HCT116 (cell line): ENCODE measurements at regions not wholly inside any gene's neighbourhood (a gene's known extent, or its start where the extent isn't known, plus 50 kb on each side); places are given as distances from the start of the nearest gene placed in this dataset.

Experiments used
- ATAC-seq: fragments of 200-7000 bp; cut with Tn5 transposase; 2 replicates; pipeline ENCODE4 v1.9.1; 2020; ENCODE audit warnings: mild to moderate bottlenecking, moderate library complexity
- BruUV-seq: library from RNA; stranded (reverse); fragments of 400-500 nt; replicated peaks from 2 replicates; lab custom pipeline; 2021; lab: Mats Ljungman, UMichigan
- CTCF ChIA-PET: fragments of 300-600 bp; sonication (Branson Sonifier 250); formaldehyde crosslinking; loops from one replicate; lab custom pipeline; 2021; ENCODE audit warnings: antibody characterized with exemption; lab: Charles Lee
- POLR2A ChIA-PET: fragments of 300-600, 350-600 bp; sonication (Branson Sonifier 250); formaldehyde crosslinking; loops from one replicate; lab custom pipeline; 2021; ENCODE audit warnings: antibody characterized with exemption; lab: Charles Lee
- RAD21 ChIA-PET, 2 experiments: fragments of 300-600 bp; sonication (Branson Sonifier 250); formaldehyde crosslinking; loops; one replicate each; lab custom pipeline; 2023; ENCODE audit warnings: low total read pairs in 2 of 2; ENCODE audit not compliant: uncharacterized antibody in 2 of 2, unreplicated experiment in 2 of 2, low non-redundant PET in 1 of 2; lab: Charles Lee
- DNase-seq: peaks from one replicate; pipeline ENCODE4 v3.0.0-alpha.2; 2010; ENCODE audit warnings: low read depth, low spot score
- H2AFZ ChIP-seq: fragments of 200-600 bp; shearing (Covaris generic), sonication (generic); 2 replicates; pipeline ENCODE4 v1.6.1; 2017; ENCODE audit warnings: low read depth, mixed run types, mixed read lengths, antibody characterized with exemption, low read length; ENCODE audit not compliant: poor library complexity, severe bottlenecking
- H3K27ac ChIP-seq: 2 replicates; pipeline ENCODE4 v1.5.1; 2012; ENCODE audit warnings: low read depth, low read length
- H3K27me3 ChIP-seq: fragments of 200-600 bp; sonication (generic); 2 replicates; pipeline ENCODE4 v1.6.1; 2016; ENCODE audit warnings: mixed run types, low read length, mixed read lengths; ENCODE audit not compliant: insufficient read depth
- H3K36me3 ChIP-seq, 2 experiments: fragments of 200-500 bp in 1 of 2; fragments of 200-600 bp in 1 of 2; sonication (Bioruptor generic) in 1 of 2; sonication (generic) in 1 of 2; 2 replicates each; pipeline versions ENCODE4 v1.5.1 to v1.6.1; 2014 to 2016; ENCODE audit warnings: low read length in 2 of 2, inconsistent platforms in 1 of 2, mixed read lengths in 1 of 2, mixed run types in 1 of 2; ENCODE audit not compliant: insufficient read depth in 2 of 2, control insufficient read depth in 1 of 2
- H3K4me1 ChIP-seq, 2 experiments: fragments of 200-600 bp in 1 of 2; sonication (generic) in 1 of 2; 2 replicates each; pipeline versions ENCODE4 v1.5.1 to v1.6.1; 2012 to 2017; ENCODE audit warnings: low read length in 2 of 2, inconsistent platforms in 1 of 2, mild to moderate bottlenecking in 1 of 2, mixed read lengths in 1 of 2, mixed run types in 1 of 2, moderate library complexity in 1 of 2; ENCODE audit not compliant: insufficient read depth in 2 of 2, control insufficient read depth in 1 of 2
- H3K4me2 ChIP-seq: fragments of 200-600 bp; sonication (generic); 2 replicates; pipeline ENCODE4 v1.6.1; 2017; ENCODE audit warnings: mixed run types, low read length, mixed read lengths
- H3K4me3 ChIP-seq, 2 experiments: fragments of 200-600 bp in 1 of 2; sonication (generic) in 1 of 2; replicated peaks in 1 of 2; 2 replicates each; pipeline ENCODE4 v1.5.1; 2011 to 2016; ENCODE audit warnings: low read length in 2 of 2, control low read depth in 1 of 2, low read depth in 1 of 2, mild to moderate bottlenecking in 1 of 2, mixed read lengths in 1 of 2, mixed run types in 1 of 2
- H3K79me2 ChIP-seq: fragments of 200-600 bp; sonication (generic); 2 replicates; pipeline ENCODE4 v1.6.1; 2017; ENCODE audit warnings: mild to moderate bottlenecking, mixed run types, low read length, moderate library complexity, mixed read lengths; ENCODE audit not compliant: insufficient read depth
- H3K9ac ChIP-seq: fragments of 200-600 bp; sonication (generic); 2 replicates; pipeline ENCODE4 v1.6.1; 2016; ENCODE audit warnings: low read length, mixed read lengths
- H3K9me2 ChIP-seq: fragments of 200-600 bp; sonication (generic), shearing (Covaris generic); 2 replicates; pipeline ENCODE4 v1.6.1; 2017; ENCODE audit warnings: mixed run types, mild to moderate bottlenecking, moderate library complexity; ENCODE audit not compliant: insufficient read depth
- H3K9me3 ChIP-seq, 2 experiments: fragments of 200-500 bp in 1 of 2; fragments of 200-600 bp in 1 of 2; sonication (Bioruptor generic) in 1 of 2; sonication (generic) in 1 of 2; 2 replicates each; pipeline ENCODE4 v1.6.1; 2014 to 2017; ENCODE audit warnings: low read length in 2 of 2, mixed read lengths in 2 of 2, inconsistent platforms in 1 of 2, low read depth in 1 of 2, mild to moderate bottlenecking in 1 of 2, mixed run types in 1 of 2, moderate library complexity in 1 of 2; ENCODE audit not compliant: control insufficient read depth in 1 of 2, insufficient read depth in 1 of 2
- H4K20me1 ChIP-seq: fragments of 200-600 bp; sonication (generic), shearing (Covaris generic); 2 replicates; pipeline ENCODE4 v1.6.1; 2017; ENCODE audit warnings: mixed run types, mild to moderate bottlenecking, moderate library complexity; ENCODE audit not compliant: insufficient read depth
- ATF3 ChIP-seq: IDR thresholded peaks from 2 replicates; pipeline ENCODE4 v1.6.1; 2012
- CBX3 ChIP-seq: IDR thresholded peaks from 2 replicates; pipeline ENCODE4 v1.6.1; 2012; ENCODE audit warnings: low read depth
- CEBPB ChIP-seq: IDR thresholded peaks from 2 replicates; pipeline ENCODE4 v1.6.1; 2012; ENCODE audit warnings: low read depth
- CTCF ChIP-seq, 3 experiments: fragments of 200-600 bp in 1 of 3; sonication (generic) in 1 of 3; IDR thresholded peaks in 2 of 3; conservative IDR thresholded peaks in 1 of 3; 2 replicates each; pipeline ENCODE4 v1.5.1; 2012 to 2017; ENCODE audit warnings: low read depth in 2 of 3, low read length in 2 of 3, antibody characterized with exemption in 1 of 3, borderline replicate concordance in 1 of 3, control low read depth in 1 of 3, mild to moderate bottlenecking in 1 of 3, mixed read lengths in 1 of 3, mixed run types in 1 of 3, moderate library complexity in 1 of 3; ENCODE audit not compliant: insufficient read depth in 1 of 3
- EGR1 ChIP-seq: IDR thresholded peaks from 2 replicates; pipeline ENCODE4 v1.6.1; 2012; ENCODE audit warnings: low read depth
- ELF1 ChIP-seq: IDR thresholded peaks from 2 replicates; pipeline ENCODE4 v1.6.1; 2012; ENCODE audit warnings: low read depth, borderline replicate concordance
- EZH2 ChIP-seq: fragments of 200-600 bp; sonication (generic); IDR thresholded peaks from 2 replicates; pipeline ENCODE4 v1.6.1; 2017; ENCODE audit warnings: antibody characterized with exemption, mixed run types
- FOSL1 ChIP-seq: IDR thresholded peaks from 2 replicates; pipeline ENCODE4 v1.6.1; 2012; ENCODE audit warnings: low read depth
- JUND ChIP-seq: IDR thresholded peaks from 2 replicates; pipeline ENCODE4 v1.6.1; 2012
- POLR2A ChIP-seq: IDR thresholded peaks from 2 replicates; pipeline ENCODE4 v1.7.0; 2011; ENCODE audit warnings: borderline replicate concordance; ENCODE audit not compliant: insufficient read depth, insufficient read length; ENCODE audit errors: extremely low read depth
- POLR2AphosphoS5 ChIP-seq: IDR thresholded peaks from 2 replicates; pipeline ENCODE4 v1.6.1; 2011; ENCODE audit warnings: mild to moderate bottlenecking, low read depth, low read length, moderate library complexity
- RAD21 ChIP-seq: IDR thresholded peaks from 2 replicates; pipeline ENCODE4 v1.6.1; 2012; ENCODE audit warnings: low read depth, mild to moderate bottlenecking
- SP1 ChIP-seq: IDR thresholded peaks from 2 replicates; pipeline ENCODE4 v1.6.1; 2012; ENCODE audit warnings: low read depth
- TCF7L2 ChIP-seq: IDR thresholded peaks from 2 replicates; pipeline ENCODE4 v1.7.0; 2011; ENCODE audit warnings: borderline replicate concordance, inconsistent platforms; ENCODE audit not compliant: insufficient read depth, insufficient read length; ENCODE audit errors: extremely low read depth
- YY1 ChIP-seq: IDR thresholded peaks from 2 replicates; pipeline ENCODE4 v1.6.1; 2011; ENCODE audit warnings: low read length, low read depth, moderate library complexity, mild to moderate bottlenecking; ENCODE audit not compliant: insufficient replicate concordance; ENCODE audit errors: extremely low read depth
- ZBTB33 ChIP-seq: IDR thresholded peaks from 2 replicates; pipeline ENCODE4 v1.6.1; 2011; ENCODE audit warnings: mild to moderate bottlenecking, low read length, moderate library complexity; ENCODE audit not compliant: insufficient replicate concordance; ENCODE audit errors: extremely low read depth
- ZNF274 ChIP-seq: fragments of 200-500 bp; sonication (Bioruptor generic); IDR thresholded peaks from 2 replicates; pipeline ENCODE4 v1.6.1; 2014; ENCODE audit warnings: mild to moderate bottlenecking, low read depth, low read length, inconsistent platforms
- intact Hi-C: fragments of 100-400 bp; cut with micrococcal nuclease; formaldehyde crosslinking; loops from 2 replicates; pipeline ENCODE4 v1.10.0; 2022
- TF ChIP-seq, protein P1 (sequence below): IDR thresholded peaks from 2 replicates; pipeline ENCODE4 v1.6.1; 2012

DNA sequence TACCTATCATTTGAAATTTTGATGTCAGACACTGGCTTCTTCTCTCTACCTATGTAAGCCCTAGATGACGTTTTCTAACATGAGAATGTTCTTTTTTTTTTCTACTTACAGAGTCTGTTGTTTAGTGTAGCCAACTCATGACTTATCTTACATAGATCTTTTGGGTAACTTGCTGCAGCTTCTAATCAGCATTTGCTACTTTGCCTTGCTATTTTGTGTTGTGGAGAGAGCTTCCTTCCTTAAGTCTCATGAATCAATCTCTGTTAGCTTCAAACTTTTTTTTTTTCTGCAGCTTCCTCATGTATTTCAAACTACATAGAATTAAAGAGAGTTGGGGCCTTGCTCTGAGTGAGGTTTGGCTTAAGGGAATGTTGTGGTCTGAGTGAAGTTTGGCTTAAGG is 568.7 kb upstream of the BCHE start:
- no peak for TF ChIP-seq ZNF274
- no peak for TF ChIP-seq JUND
- no peak for TF ChIP-seq EZH2
- no peak for TF ChIP-seq CTCF (IDR thresholded peaks at IDR 0.05 in 2 of 3, conservative IDR thresholded peaks at IDR 0.05 in 1 of 3; ENCODE audit: borderline replicate concordance in 1 of 3, insufficient read depth in 1 of 3, low read depth in 2 of 3, low read length in 2 of 3)
- no peak for TF ChIP-seq RAD21
- no peak for TF ChIP-seq CEBPB
- TF ChIP-seq POLR2A: no peak
- TF ChIP-seq ATF3: no peak
- no peak for TF ChIP-seq CBX3
- no peak for TF ChIP-seq FOSL1
- TF ChIP-seq SP1: no peak
- no peak for TF ChIP-seq YY1
- no peak for TF ChIP-seq ZBTB33
- TF ChIP-seq, protein P1, sequence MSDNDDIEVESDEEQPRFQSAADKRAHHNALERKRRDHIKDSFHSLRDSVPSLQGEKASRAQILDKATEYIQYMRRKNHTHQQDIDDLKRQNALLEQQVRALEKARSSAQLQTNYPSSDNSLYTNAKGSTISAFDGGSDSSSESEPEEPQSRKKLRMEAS: no peak
- no peak for TF ChIP-seq TCF7L2
- no peak for TF ChIP-seq ELF1
- TF ChIP-seq POLR2AphosphoS5: no peak
- no peak for TF ChIP-seq EGR1
- TF ChIP-seq, all 23 proteins: peak for 0
- no peaks in the 10 kb centered on the region for H3K9me3 ChIP-seq
- RAD21 ChIA-PET: no interaction called here

More for the DNA sequence above, 568.7 kb upstream of the BCHE start:
- H3K27me3 ChIP-seq: no peaks in the 10 kb centered on the region
- DNase-seq (no peak), ATAC-seq (no peak)
- H2AFZ ChIP-seq: no peak overlapping the region
- BruUV-seq: no TSS peak
- H4K20me1 ChIP-seq: no peaks in the 10 kb centered on the region
- no peak overlapping the region for H3K4me3 ChIP-seq
- H3K79me2 ChIP-seq: no peaks in the 10 kb centered on the region
- H3K4me2 ChIP-seq: no peak overlapping the region
- intact Hi-C loops: no loop called here
- no peaks in the 10 kb centered on the region for H3K4me1 ChIP-seq
- ChIA-PET POLR2A (no interaction called here), CTCF (no interaction called here)
- H3K9me2 ChIP-seq: no peaks in the 10 kb centered on the region
- H3K36me3 ChIP-seq: no peaks in the 10 kb centered on the region
- no peak overlapping the region for H3K27ac ChIP-seq
- H3K9ac ChIP-seq: no peak overlapping the region
